ENCODE measurements at regions not wholly inside any gene's neighbourhood (a gene's known extent, or its start where the extent isn't known, plus 50 kb on each side); places are given as distances from the start of the nearest gene placed in this dataset.

GRCh38 chr19:28495046-28495445 lies 717.9 kb downstream of the UQCRFS1 start:
- DNase-seq = no peak

- no peak for DNase-seq
These were observed 718.5 kb downstream of the UQCRFS1 start for GRCh38 chr19:28494461-28494860.

- no peak for DNase-seq
These were observed 719.1 kb downstream of the UQCRFS1 start for GRCh38 chr19:28493884-28494283.

- DNase-seq = no peak
These were observed 720.3 kb downstream of the UQCRFS1 start for GRCh38 chr19:28492621-28493020.

GRCh38 chr19:28492201-28492600 lies 720.8 kb downstream of the UQCRFS1 start:
- DNase-seq = no peak

GRCh38 chr19:28489776-28490175 lies 723.2 kb downstream of the UQCRFS1 start:
- no peak for DNase-seq

- DNase-seq = no peak
These were observed 723.8 kb downstream of the UQCRFS1 start for GRCh38 chr19:28489126-28489660.

- no peak for DNase-seq
These were observed 725.0 kb downstream of the UQCRFS1 start for GRCh38 chr19:28487999-28488398.

- no peak for DNase-seq
These were observed 726.0 kb downstream of the UQCRFS1 start for GRCh38 chr19:28486926-28487325.

- no peak for DNase-seq
These were observed 726.5 kb downstream of the UQCRFS1 start for GRCh38 chr19:28486473-28486872.

GRCh38 chr19:28485292-28485691 lies 727.7 kb downstream of the UQCRFS1 start:
- DNase-seq = no peak

- no peak for DNase-seq
These were observed 729.8 kb downstream of the UQCRFS1 start for GRCh38 chr19:28483197-28483596.

GRCh38 chr19:28482221-28482620 lies 730.7 kb downstream of the UQCRFS1 start:
- DNase-seq = no peak

GRCh38 chr19:28481674-28482073 lies 731.3 kb downstream of the UQCRFS1 start:
- DNase-seq = no peak

- no peak for DNase-seq
These were observed 737.4 kb downstream of the UQCRFS1 start for GRCh38 chr19:28475525-28475924.

GRCh38 chr19:28472843-28473242 lies 740.1 kb downstream of the UQCRFS1 start:
- peak; percentile 25 for DNase-seq

GRCh38 chr19:28471731-28472510 lies 741.0 kb downstream of the UQCRFS1 start:
- peak; percentile 60 for DNase-seq

GRCh38 chr19:28469544-28469943 lies 743.4 kb downstream of the UQCRFS1 start:
- DNase-seq = no peak

- DNase-seq = peak; percentile 75
These were observed 744.1 kb downstream of the UQCRFS1 start for GRCh38 chr19:28468701-28469459.

- DNase-seq = peak; percentile 47
These were observed 746.6 kb downstream of the UQCRFS1 start for GRCh38 chr19:28466107-28467045.

- peak; percentile 38 for DNase-seq
These were observed 747.4 kb downstream of the UQCRFS1 start for GRCh38 chr19:28465371-28466086.

- DNase-seq = no peak
These were observed 749.4 kb downstream of the UQCRFS1 start for GRCh38 chr19:28463493-28464053.
